SU-DHL-6 (cell line): ENCODE measurements at regions not wholly inside any gene's neighbourhood (a gene's known extent, or its start where the extent isn't known, plus 50 kb on each side); places are given as distances from the start of the nearest gene placed in this dataset.

Experiments used
- EZH2phosphoT487 ChIP-seq: fragments of 200-600 bp; sonication (generic), shearing (Covaris generic); conservative IDR thresholded peaks from 2 replicates; pipeline ENCODE4 v1.6.1; 2018; ENCODE audit warnings: mild to moderate bottlenecking, antibody characterized with exemption, low read length, moderate library complexity, mixed read lengths
- TF ChIP-seq, protein P1 (sequence below): fragments of 200-600 bp; sonication (generic); IDR thresholded peaks from one replicate; pipeline ENCODE4 v1.5.1; 2017; ENCODE audit warnings: antibody characterized with exemption, mild to moderate bottlenecking, low read length, moderate library complexity; ENCODE audit not compliant: insufficient read depth, poor library complexity, severe bottlenecking

DNA sequence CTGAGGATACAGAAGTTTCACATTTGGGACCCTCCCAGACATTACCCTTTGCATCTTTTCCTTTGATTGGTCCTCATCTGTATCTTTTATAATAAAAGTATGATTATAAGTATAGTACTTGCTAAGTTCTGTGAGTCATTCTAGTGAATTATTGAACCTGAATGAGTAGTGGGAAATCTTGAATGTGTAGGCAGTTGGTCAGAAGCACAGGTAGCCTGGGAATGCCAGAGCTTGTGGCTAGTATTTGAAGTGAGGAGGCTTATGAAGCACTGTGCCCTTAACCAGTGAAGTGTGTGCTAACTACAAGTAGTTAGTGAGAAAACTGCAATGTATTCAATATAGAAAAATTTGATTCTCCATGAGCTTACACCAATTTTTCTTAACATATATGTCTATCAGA lies 257.6 kb downstream of the GRB14 start:
- TF ChIP-seq, protein P1, sequence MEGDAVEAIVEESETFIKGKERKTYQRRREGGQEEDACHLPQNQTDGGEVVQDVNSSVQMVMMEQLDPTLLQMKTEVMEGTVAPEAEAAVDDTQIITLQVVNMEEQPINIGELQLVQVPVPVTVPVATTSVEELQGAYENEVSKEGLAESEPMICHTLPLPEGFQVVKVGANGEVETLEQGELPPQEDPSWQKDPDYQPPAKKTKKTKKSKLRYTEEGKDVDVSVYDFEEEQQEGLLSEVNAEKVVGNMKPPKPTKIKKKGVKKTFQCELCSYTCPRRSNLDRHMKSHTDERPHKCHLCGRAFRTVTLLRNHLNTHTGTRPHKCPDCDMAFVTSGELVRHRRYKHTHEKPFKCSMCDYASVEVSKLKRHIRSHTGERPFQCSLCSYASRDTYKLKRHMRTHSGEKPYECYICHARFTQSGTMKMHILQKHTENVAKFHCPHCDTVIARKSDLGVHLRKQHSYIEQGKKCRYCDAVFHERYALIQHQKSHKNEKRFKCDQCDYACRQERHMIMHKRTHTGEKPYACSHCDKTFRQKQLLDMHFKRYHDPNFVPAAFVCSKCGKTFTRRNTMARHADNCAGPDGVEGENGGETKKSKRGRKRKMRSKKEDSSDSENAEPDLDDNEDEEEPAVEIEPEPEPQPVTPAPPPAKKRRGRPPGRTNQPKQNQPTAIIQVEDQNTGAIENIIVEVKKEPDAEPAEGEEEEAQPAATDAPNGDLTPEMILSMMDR, result no peak
- TF ChIP-seq EZH2phosphoT487, result no peak
